AG04449 (cell line): ENCODE measurements at regions not wholly inside any gene's neighbourhood (a gene's known extent, or its start where the extent isn't known, plus 50 kb on each side); places are given as distances from the start of the nearest gene placed in this dataset.

ENCODE experiments used
- CTCF ChIA-PET: fragments of 350-600 bp; formaldehyde crosslinking; extraction: SDS; loops from one replicate; lab custom pipeline; 2021; ENCODE audit warnings: antibody characterized with exemption; lab: Yijun Ruan, JAX
- POLR2A ChIA-PET: fragments of 400-600, 350-600 bp; formaldehyde crosslinking; extraction: SDS; loops from one replicate; lab custom pipeline; 2020; ENCODE audit warnings: antibody characterized with exemption, inconsistent platforms; lab: Yijun Ruan, JAX
- DNase-seq: peaks from one replicate; pipeline ENCODE4 v3.0.0-alpha.2; 2010; ENCODE audit warnings: low read depth, low spot score
- H3K4me3 ChIP-seq: 2 replicates; pipeline ENCODE4 v1.5.1; 2011; ENCODE audit warnings: low read depth, mild to moderate bottlenecking, control low read depth, low read length
- CTCF ChIP-seq: IDR thresholded peaks from one replicate; pipeline ENCODE4 v1.5.1; 2011; ENCODE audit warnings: mild to moderate bottlenecking, moderate library complexity, low read length, control low read depth, inconsistent platforms; ENCODE audit not compliant: insufficient read depth; ENCODE audit errors: missing control alignments

- no peak for TF ChIP-seq CTCF
- ChIA-PET POLR2A (no interaction called here), CTCF (no interaction called here)
- no peak overlapping the region for H3K4me3 ChIP-seq
- DNase-seq, result no peak
These were observed 59.3 kb upstream of the KCNA5 start for GRCh38 chr12:4984344-4984743.

GRCh38 chr12:4984971-4985370 is 58.7 kb upstream of the KCNA5 start:
- no peak for TF ChIP-seq CTCF
- no peak for DNase-seq

GRCh38 chr12:4985820-4986219 is 57.9 kb upstream of the KCNA5 start:
- ChIA-PET CTCF (interaction anchor here (3.4 kb wide), 1 partner anchor 128 kb away, joined by 20 read pairs; no protein-coding TSS in a partner anchor), POLR2A (no interaction called here)
- no peak for DNase-seq
- no peak overlapping the region for H3K4me3 ChIP-seq
- TF ChIP-seq CTCF, result no peak

More at GRCh38 chr12:4984971-4985370, 58.7 kb upstream of the KCNA5 start:
- H3K4me3 ChIP-seq, result no peak overlapping the region
- ChIA-PET POLR2A (no interaction called here), CTCF (no interaction called here)

- ChIA-PET CTCF (interaction anchor here (1.1 to 3.4 kb wide), 3 partner anchors 12 to 132 kb away, joined by 3 to 20 read pairs (median 5); no protein-coding TSS in a partner anchor), POLR2A (no interaction called here)
- no peak for DNase-seq
- H3K4me3 ChIP-seq, result no peak overlapping the region
- no peak for TF ChIP-seq CTCF
These were observed 56.3 kb upstream of the KCNA5 start for GRCh38 chr12:4987076-4988046.

GRCh38 chr12:4991373-4991772 is 52.3 kb upstream of the KCNA5 start:
- ChIA-PET POLR2A (no interaction called here), CTCF (interaction anchor here (0.9 to 1.5 kb wide), 3 partner anchors 134 to 145 kb away, joined by 3 to 8 read pairs (median 3); no protein-coding TSS in a partner anchor)
- no peak for DNase-seq
- TF ChIP-seq CTCF, result no peak
- no peak overlapping the region for H3K4me3 ChIP-seq

- CTCF ChIA-PET, result interaction anchor here (0.9 to 1.0 kb wide), 2 partner anchors 134 to 146 kb away, joined by 3 read pairs; no protein-coding TSS in a partner anchor
- TF ChIP-seq CTCF, result no peak
- H3K4me3 ChIP-seq, result no peak overlapping the region
- DNase-seq, result no peak
- POLR2A ChIA-PET, result no interaction called here
These were observed 51.9 kb upstream of the KCNA5 start for GRCh38 chr12:4991801-4992200.
